ENCODE measurements at regions not wholly inside any gene's neighbourhood (a gene's known extent, or its start where the extent isn't known, plus 50 kb on each side); places are given as distances from the start of the nearest gene placed in this dataset.

DNA sequence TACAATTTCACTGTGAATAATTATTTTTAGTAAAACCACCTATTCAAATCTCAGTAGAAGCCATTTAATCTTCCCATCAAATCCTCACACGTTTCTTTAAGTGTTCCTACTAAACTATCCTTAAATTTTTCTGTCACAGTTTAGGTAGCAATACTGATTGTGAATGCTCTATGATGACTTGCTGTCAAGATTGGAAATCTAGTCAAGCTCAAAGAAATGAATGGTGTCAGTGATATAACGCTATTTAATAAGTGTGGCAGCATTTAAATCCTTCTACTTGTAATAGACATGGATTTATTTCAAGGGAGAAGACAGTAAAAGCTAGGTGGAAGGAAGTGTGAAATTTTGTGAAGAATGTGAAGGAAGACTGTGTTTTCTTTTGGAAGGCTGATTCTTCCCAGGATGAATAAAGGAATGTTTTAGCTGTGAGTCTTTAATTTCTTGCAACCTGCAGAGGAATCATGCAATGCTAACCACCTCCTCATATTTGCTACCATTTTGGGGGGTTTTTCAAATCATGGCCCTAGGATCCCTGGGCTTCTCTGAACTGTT is 936.7 kb upstream of the NEGR1 start:
- TF ChIP-seq EP300 (IDR thresholded peaks at IDR 0.05) (no peak), POLR2A (IDR thresholded peaks at IDR 0.05) (no peak)
- TF ChIP-seq, protein P1, sequence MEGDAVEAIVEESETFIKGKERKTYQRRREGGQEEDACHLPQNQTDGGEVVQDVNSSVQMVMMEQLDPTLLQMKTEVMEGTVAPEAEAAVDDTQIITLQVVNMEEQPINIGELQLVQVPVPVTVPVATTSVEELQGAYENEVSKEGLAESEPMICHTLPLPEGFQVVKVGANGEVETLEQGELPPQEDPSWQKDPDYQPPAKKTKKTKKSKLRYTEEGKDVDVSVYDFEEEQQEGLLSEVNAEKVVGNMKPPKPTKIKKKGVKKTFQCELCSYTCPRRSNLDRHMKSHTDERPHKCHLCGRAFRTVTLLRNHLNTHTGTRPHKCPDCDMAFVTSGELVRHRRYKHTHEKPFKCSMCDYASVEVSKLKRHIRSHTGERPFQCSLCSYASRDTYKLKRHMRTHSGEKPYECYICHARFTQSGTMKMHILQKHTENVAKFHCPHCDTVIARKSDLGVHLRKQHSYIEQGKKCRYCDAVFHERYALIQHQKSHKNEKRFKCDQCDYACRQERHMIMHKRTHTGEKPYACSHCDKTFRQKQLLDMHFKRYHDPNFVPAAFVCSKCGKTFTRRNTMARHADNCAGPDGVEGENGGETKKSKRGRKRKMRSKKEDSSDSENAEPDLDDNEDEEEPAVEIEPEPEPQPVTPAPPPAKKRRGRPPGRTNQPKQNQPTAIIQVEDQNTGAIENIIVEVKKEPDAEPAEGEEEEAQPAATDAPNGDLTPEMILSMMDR (IDR thresholded peaks at IDR 0.05) = no peak
